GM23248 (cell line): ENCODE measurements at regions not wholly inside any gene's neighbourhood (a gene's known extent, or its start where the extent isn't known, plus 50 kb on each side); places are given as distances from the start of the nearest gene placed in this dataset.

Source experiments
- EZH2 ChIP-seq: fragments of 200-600 bp; sonication (generic); IDR thresholded peaks from 2 replicates; pipeline ENCODE4 v1.6.1; 2018; ENCODE audit warnings: antibody characterized with exemption, mild to moderate bottlenecking; ENCODE audit not compliant: insufficient read depth, poor library complexity, severe bottlenecking
- EZH2phosphoT487 ChIP-seq: fragments of 200-600 bp; sonication (generic); IDR thresholded peaks from 2 replicates; pipeline ENCODE4 v1.6.1; 2018; ENCODE audit warnings: antibody characterized with exemption, moderate library complexity, mild to moderate bottlenecking, low read depth; ENCODE audit not compliant: insufficient read depth

GRCh38 chr1:194476872-194477271 lies 1290.5 kb upstream of the B3GALT2 start:
- TF ChIP-seq EZH2phosphoT487 (no peak), EZH2 (no peak)
